ENCODE measurements at regions not wholly inside any gene's neighbourhood (a gene's known extent, or its start where the extent isn't known, plus 50 kb on each side); places are given as distances from the start of the nearest gene placed in this dataset.
"Not testable (repeated sequence)": the region's sequence is repeated elsewhere in the genome, so short reads cannot be mapped to it uniquely, and the experiment has no call there.

- H3K27me3 Mint-ChIP-seq: no peaks in the 10 kb centered on the region
- no peak overlapping the region for H3K4me3 Mint-ChIP-seq
- no peak for DNase-seq
- H3K9me3 Mint-ChIP-seq: peaks cover 22% of the 10 kb centered on the region
- H3K27ac Mint-ChIP-seq: no peak overlapping the region
- H3K4me1 Mint-ChIP-seq (ENCODE audit: low read depth): no peaks in the 10 kb centered on the region
- POLR2A ChIA-PET: no interaction called here
- intact Hi-C loops (cut with micrococcal nuclease): no loop called here
- CTCF ChIA-PET: no interaction called here
- no peaks in the 10 kb centered on the region for H3K36me3 Mint-ChIP-seq
These were observed 1032.2 kb downstream of the CDH11 start for GRCh38 chr16:64089697-64090096.

- intact Hi-C loops (cut with micrococcal nuclease): no loop called here
- no peak overlapping the region for H3K27ac Mint-ChIP-seq
These were observed 1033.0 kb downstream of the CDH11 start for GRCh38 chr16:64088838-64089237.

GRCh38 chr16:64085296-64085695, 1036.6 kb downstream of the CDH11 start:
- H3K4me3 Mint-ChIP-seq: no peak overlapping the region

More at GRCh38 chr16:64088838-64089237, 1033.0 kb downstream of the CDH11 start:
- Mint-ChIP-seq H3K9me3 (peaks cover 17% of the 10 kb centered on the region), H3K4me3 (no peak overlapping the region), H3K36me3 (no peaks in the 10 kb centered on the region), H3K27me3 (no peaks in the 10 kb centered on the region), H3K4me1 (ENCODE audit: low read depth) (no peaks in the 10 kb centered on the region)
- ChIA-PET POLR2A (no interaction called here), CTCF (no interaction called here)
- DNase-seq: no peak

GRCh38 chr16:64084706-64085105, 1037.2 kb downstream of the CDH11 start:
- Mint-ChIP-seq H3K36me3 (no peaks in the 10 kb centered on the region), H3K4me1 (ENCODE audit: low read depth) (no peaks in the 10 kb centered on the region), H3K27ac (no peak overlapping the region), H3K4me3 (no peak overlapping the region), H3K9me3 (peaks cover 30% of the 10 kb centered on the region), H3K27me3 (no peaks in the 10 kb centered on the region)
- no peak for DNase-seq
- CTCF ChIA-PET: no interaction called here
- POLR2A ChIA-PET: no interaction called here
- intact Hi-C loops (cut with micrococcal nuclease): no loop called here

More at GRCh38 chr16:64085296-64085695, 1036.6 kb downstream of the CDH11 start:
- Mint-ChIP-seq H3K27me3 (no peaks in the 10 kb centered on the region), H3K9me3 (peaks cover 25% of the 10 kb centered on the region), H3K4me1 (ENCODE audit: low read depth) (no peaks in the 10 kb centered on the region), H3K36me3 (no peaks in the 10 kb centered on the region), H3K27ac (no peak overlapping the region)
- intact Hi-C loops (cut with micrococcal nuclease): no loop called here
- no peak for DNase-seq
- POLR2A ChIA-PET: no interaction called here
- CTCF ChIA-PET: no interaction called here

GRCh38 chr16:64083428-64084129, 1038.3 kb downstream of the CDH11 start:
- intact Hi-C loops (cut with micrococcal nuclease): no loop called here
- Mint-ChIP-seq H3K4me3 (no peak overlapping the region), H3K27me3 (no peaks in the 10 kb centered on the region), H3K9me3 (peaks cover 30% of the 10 kb centered on the region), H3K4me1 (ENCODE audit: low read depth) (no peaks in the 10 kb centered on the region), H3K36me3 (no peaks in the 10 kb centered on the region), H3K27ac (no peak overlapping the region)
- ChIA-PET CTCF (no interaction called here), POLR2A (no interaction called here)
- DNase-seq: no peak

- H3K36me3 Mint-ChIP-seq: no peaks in the 10 kb centered on the region
- no peak for DNase-seq
- intact Hi-C loops (cut with micrococcal nuclease): no loop called here
- H3K27me3 Mint-ChIP-seq: no peaks in the 10 kb centered on the region
- no peak overlapping the region for H3K4me3 Mint-ChIP-seq
- ChIA-PET CTCF (no interaction called here), POLR2A (no interaction called here)
- H3K27ac Mint-ChIP-seq: no peak overlapping the region
- peaks cover 26% of the 10 kb centered on the region for H3K9me3 Mint-ChIP-seq
- H3K4me1 Mint-ChIP-seq (ENCODE audit: low read depth): no peaks in the 10 kb centered on the region
These were observed 1044.6 kb downstream of the CDH11 start for GRCh38 chr16:64077242-64077641.

- no peak overlapping the region for H3K4me3 Mint-ChIP-seq
- intact Hi-C loops (cut with micrococcal nuclease): no loop called here
- H3K9me3 Mint-ChIP-seq: peaks cover 36% of the 10 kb centered on the region
- H3K4me1 Mint-ChIP-seq (ENCODE audit: low read depth): no peaks in the 10 kb centered on the region
- CTCF ChIA-PET: no interaction called here
- no peaks in the 10 kb centered on the region for H3K27me3 Mint-ChIP-seq
- no peak for DNase-seq
- POLR2A ChIA-PET: no interaction called here
- no peaks in the 10 kb centered on the region for H3K36me3 Mint-ChIP-seq
- no peak overlapping the region for H3K27ac Mint-ChIP-seq
These were observed 1047.2 kb downstream of the CDH11 start for GRCh38 chr16:64074706-64075105.

GRCh38 chr16:64072131-64072730, 1049.6 kb downstream of the CDH11 start:
- DNase-seq; H3K27me3 Mint-ChIP-seq; CTCF ChIA-PET; POLR2A ChIA-PET; H3K4me3 Mint-ChIP-seq; H3K4me1 Mint-ChIP-seq (ENCODE audit: low read depth); H3K27ac Mint-ChIP-seq; H3K36me3 Mint-ChIP-seq; intact Hi-C loops (cut with micrococcal nuclease): not testable (repeated sequence)
- peaks cover 37% of the 10 kb centered on the region for H3K9me3 Mint-ChIP-seq

GRCh38 chr16:64065523-64065922, 1056.3 kb downstream of the CDH11 start:
- intact Hi-C loops (cut with micrococcal nuclease): no loop called here
- Mint-ChIP-seq H3K4me3 (no peak overlapping the region), H3K27me3 (no peaks in the 10 kb centered on the region), H3K4me1 (ENCODE audit: low read depth) (no peaks in the 10 kb centered on the region), H3K36me3 (no peaks in the 10 kb centered on the region), H3K9me3 (peaks cover 36% of the 10 kb centered on the region), H3K27ac (no peak overlapping the region)
- ChIA-PET CTCF (no interaction called here), POLR2A (no interaction called here)
- no peak for DNase-seq

- no peaks in the 10 kb centered on the region for H3K36me3 Mint-ChIP-seq
- CTCF ChIA-PET: no interaction called here
- intact Hi-C loops (cut with micrococcal nuclease): no loop called here
- no peak overlapping the region for H3K4me3 Mint-ChIP-seq
- POLR2A ChIA-PET: no interaction called here
- H3K4me1 Mint-ChIP-seq (ENCODE audit: low read depth): no peaks in the 10 kb centered on the region
- no peak for DNase-seq
- H3K27me3 Mint-ChIP-seq: no peaks in the 10 kb centered on the region
- no peak overlapping the region for H3K27ac Mint-ChIP-seq
- peaks cover 29% of the 10 kb centered on the region for H3K9me3 Mint-ChIP-seq
These were observed 1060.2 kb downstream of the CDH11 start for GRCh38 chr16:64061621-64062020.

GRCh38 chr16:64060631-64061030, 1061.2 kb downstream of the CDH11 start:
- peaks cover 23% of the 10 kb centered on the region for H3K9me3 Mint-ChIP-seq
- no peaks in the 10 kb centered on the region for H3K27me3 Mint-ChIP-seq
- no peak for DNase-seq
- CTCF ChIA-PET: no interaction called here
- H3K4me1 Mint-ChIP-seq (ENCODE audit: low read depth): no peaks in the 10 kb centered on the region
- H3K4me3 Mint-ChIP-seq: no peak overlapping the region
- intact Hi-C loops (cut with micrococcal nuclease): no loop called here
- POLR2A ChIA-PET: no interaction called here
- H3K36me3 Mint-ChIP-seq: no peaks in the 10 kb centered on the region
- H3K27ac Mint-ChIP-seq: no peak overlapping the region

- H3K36me3 Mint-ChIP-seq: no peaks in the 10 kb centered on the region
- CTCF ChIA-PET: no interaction called here
- H3K4me3 Mint-ChIP-seq: no peak overlapping the region
- no peaks in the 10 kb centered on the region for H3K4me1 Mint-ChIP-seq (ENCODE audit: low read depth)
- H3K9me3 Mint-ChIP-seq: peaks cover 15% of the 10 kb centered on the region
- H3K27me3 Mint-ChIP-seq: no peaks in the 10 kb centered on the region
- intact Hi-C loops (cut with micrococcal nuclease): no loop called here
- POLR2A ChIA-PET: no interaction called here
- no peak for DNase-seq
- H3K27ac Mint-ChIP-seq: no peak overlapping the region
These were observed 1063.2 kb downstream of the CDH11 start for GRCh38 chr16:64058685-64059084.

GRCh38 chr16:64051824-64052223, 1070.0 kb downstream of the CDH11 start:
- peaks cover 27% of the 10 kb centered on the region for H3K9me3 Mint-ChIP-seq
- intact Hi-C loops (cut with micrococcal nuclease): no loop called here
- DNase-seq: no peak
- POLR2A ChIA-PET: no interaction called here
- no peak overlapping the region for H3K27ac Mint-ChIP-seq
- H3K27me3 Mint-ChIP-seq: no peaks in the 10 kb centered on the region
- no peak overlapping the region for H3K4me3 Mint-ChIP-seq
- H3K36me3 Mint-ChIP-seq: no peaks in the 10 kb centered on the region
- H3K4me1 Mint-ChIP-seq (ENCODE audit: low read depth): no peaks in the 10 kb centered on the region
- CTCF ChIA-PET: no interaction called here
